Type B pancreatic cell (in vitro differentiated cells): ENCODE measurements at regions not wholly inside any gene's neighbourhood (a gene's known extent, or its start where the extent isn't known, plus 50 kb on each side); places are given as distances from the start of the nearest gene placed in this dataset.

Source experiments
- DNase-seq: peaks from one replicate; pipeline ENCODE4 v3.0.0; 2021; ENCODE audit warnings: mixed read lengths; ENCODE audit not compliant: unreplicated experiment; ENCODE audit errors: extremely low spot score
- H3K27ac Mint-ChIP-seq: 2 replicates; pipeline ENCODE4 v1.8.0; 2021; ENCODE audit warnings: mild to moderate bottlenecking, mixed read lengths
- H3K27me3 Mint-ChIP-seq: 2 replicates; pipeline ENCODE4 v1.8.0; 2021; ENCODE audit warnings: mixed read lengths
- H3K36me3 Mint-ChIP-seq: 2 replicates; pipeline ENCODE4 v1.8.0; 2021; ENCODE audit warnings: mixed read lengths
- H3K4me1 Mint-ChIP-seq: one replicate; pipeline ENCODE4 v1.8.0; 2021; ENCODE audit warnings: mixed read lengths; ENCODE audit not compliant: unreplicated experiment
- H3K4me3 Mint-ChIP-seq: 2 replicates; pipeline ENCODE4 v1.8.0; 2021; ENCODE audit warnings: mild to moderate bottlenecking, mixed read lengths
- H3K9me3 Mint-ChIP-seq: 2 replicates; pipeline ENCODE4 v1.8.0; 2021; ENCODE audit warnings: mixed read lengths
- CTCF ChIP-seq: fragments of 200-600 bp; sonication (generic); conservative IDR thresholded peaks from 2 replicates; pipeline ENCODE4 v1.5.0; 2021; ENCODE audit warnings: antibody characterized with exemption, mild to moderate bottlenecking

DNA sequence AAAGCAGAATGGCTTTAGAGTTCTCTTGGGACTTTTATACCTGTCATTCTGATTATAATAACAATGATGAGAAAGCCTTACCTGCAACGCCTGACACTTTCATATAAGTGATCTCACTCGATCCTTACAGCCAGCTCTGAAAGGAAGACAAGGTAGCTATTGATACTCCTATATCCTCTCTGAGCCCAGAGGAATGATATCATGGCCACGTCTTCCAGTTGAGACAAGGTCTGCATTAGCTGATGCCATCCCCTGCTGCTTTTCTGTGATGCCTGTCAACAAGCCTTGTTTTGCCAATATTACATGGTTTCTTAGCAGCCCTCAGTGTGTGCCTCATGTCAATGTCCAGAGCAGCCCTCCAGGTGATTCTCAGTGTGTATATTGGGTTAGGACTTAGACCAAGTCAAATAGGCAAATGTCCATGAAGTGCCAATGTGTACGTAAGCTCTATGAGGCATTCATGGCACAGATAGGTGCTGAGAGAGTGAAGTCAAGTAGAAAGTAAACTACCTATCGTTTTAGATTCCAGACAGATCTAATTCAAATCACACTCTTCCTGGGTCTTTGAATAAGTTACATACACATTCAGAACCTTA, 405.9 kb downstream of the ADRA2A start:
- no peaks in the 10 kb centered on the region for H3K27me3 Mint-ChIP-seq
- H3K4me3 Mint-ChIP-seq, result no peak overlapping the region
- no peak overlapping the region for H3K27ac Mint-ChIP-seq
- DNase-seq, result no peak
- H3K36me3 Mint-ChIP-seq, result no peaks in the 10 kb centered on the region
- peaks cover 24% of the 10 kb centered on the region for H3K4me1 Mint-ChIP-seq
- TF ChIP-seq CTCF, result no peak
- peaks cover 6% of the 10 kb centered on the region for H3K9me3 Mint-ChIP-seq

GRCh38 chr10:111485767-111486166, 408.9 kb downstream of the ADRA2A start:
- TF ChIP-seq CTCF, result no peak
- DNase-seq, result no peak
- peaks cover 6% of the 10 kb centered on the region for H3K4me1 Mint-ChIP-seq
- no peaks in the 10 kb centered on the region for H3K27me3 Mint-ChIP-seq
- H3K36me3 Mint-ChIP-seq, result no peaks in the 10 kb centered on the region
- H3K27ac Mint-ChIP-seq, result no peak overlapping the region
- H3K9me3 Mint-ChIP-seq, result peaks cover 9% of the 10 kb centered on the region
- no peak overlapping the region for H3K4me3 Mint-ChIP-seq

GRCh38 chr10:111486346-111486745, 409.5 kb downstream of the ADRA2A start:
- Mint-ChIP-seq H3K27me3 (no peaks in the 10 kb centered on the region), H3K4me3 (no peak overlapping the region), H3K36me3 (no peaks in the 10 kb centered on the region), H3K9me3 (peaks cover 13% of the 10 kb centered on the region), H3K27ac (no peak overlapping the region), H3K4me1 (no peaks in the 10 kb centered on the region)
- DNase-seq, result no peak
- no peak for TF ChIP-seq CTCF

DNA sequence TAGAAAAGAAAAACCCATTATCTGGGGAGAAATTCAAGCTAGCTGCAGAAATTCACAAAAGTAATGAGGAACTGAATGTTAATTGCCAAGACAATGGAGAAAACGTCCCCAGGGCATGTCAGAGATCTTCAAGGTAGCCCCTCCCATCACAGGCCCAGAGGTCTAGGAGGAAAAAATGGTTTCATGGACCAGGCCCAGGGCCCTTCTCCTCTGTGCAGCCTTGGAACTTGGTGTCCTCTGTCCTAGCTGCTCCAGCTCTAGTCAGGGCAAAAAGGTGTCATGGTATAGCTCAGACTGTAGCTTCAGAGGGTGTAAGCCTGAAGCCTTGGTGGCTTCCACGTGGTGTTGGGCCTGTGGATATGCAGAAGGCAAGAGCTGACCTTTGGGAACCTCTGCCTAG, 411.8 kb downstream of the ADRA2A start:
- peaks cover 17% of the 10 kb centered on the region for H3K9me3 Mint-ChIP-seq
- H3K4me1 Mint-ChIP-seq, result no peaks in the 10 kb centered on the region
- H3K27ac Mint-ChIP-seq, result no peak overlapping the region
- no peaks in the 10 kb centered on the region for H3K27me3 Mint-ChIP-seq
- H3K4me3 Mint-ChIP-seq, result no peak overlapping the region
- DNase-seq, result no peak
- no peaks in the 10 kb centered on the region for H3K36me3 Mint-ChIP-seq
- TF ChIP-seq CTCF, result no peak

GRCh38 chr10:111491154-111491553, 414.3 kb downstream of the ADRA2A start:
- Mint-ChIP-seq H3K27me3 (no peaks in the 10 kb centered on the region), H3K4me1 (no peaks in the 10 kb centered on the region), H3K4me3 (no peak overlapping the region), H3K36me3 (no peaks in the 10 kb centered on the region), H3K9me3 (peaks cover 17% of the 10 kb centered on the region), H3K27ac (no peak overlapping the region)
- no peak for DNase-seq
- TF ChIP-seq CTCF, result no peak
